ENCODE measurements at regions not wholly inside any gene's neighbourhood (a gene's known extent, or its start where the extent isn't known, plus 50 kb on each side); places are given as distances from the start of the nearest gene placed in this dataset.

GRCh38 chr20:57894096-57894495 lies 184.3 kb upstream of the PMEPA1 start:
- Histone ChIP-seq H3K27ac (ENCODE audit: insufficient read depth, low read depth, low read length, poor library complexity, severe bottlenecking) (no peak overlapping the region), H3K4me1 (ENCODE audit: control insufficient read depth, insufficient read depth, low read length) (peaks cover 11% of the 10 kb centered on the region), H3K36me3 (ENCODE audit: control insufficient read depth, insufficient read depth, low read length) (no peaks in the 10 kb centered on the region), H3K9me3 (ENCODE audit: control insufficient read depth, low read length) (no peaks in the 10 kb centered on the region), H3K27me3 (ENCODE audit: control insufficient read depth, insufficient read depth, low read length, poor library complexity, severe bottlenecking) (no peaks in the 10 kb centered on the region), H3K4me3 (ENCODE audit: insufficient read depth, low read depth, low read length) (no peak overlapping the region)
- 94 to 95% methylated on average over 10 of the region's 10 CpGs for WGBS, 2 experiments

GRCh38 chr20:57893366-57893999 lies 183.7 kb upstream of the PMEPA1 start:
- WGBS, 2 experiments: 82 to 84% methylated on average over 16 of the region's 16 CpGs
- Histone ChIP-seq H3K27ac (ENCODE audit: insufficient read depth, low read depth, low read length, poor library complexity, severe bottlenecking) (no peak overlapping the region), H3K4me3 (ENCODE audit: insufficient read depth, low read depth, low read length) (no peak overlapping the region), H3K4me1 (ENCODE audit: control insufficient read depth, insufficient read depth, low read length) (peaks cover 11% of the 10 kb centered on the region), H3K36me3 (ENCODE audit: control insufficient read depth, insufficient read depth, low read length) (no peaks in the 10 kb centered on the region), H3K9me3 (ENCODE audit: control insufficient read depth, low read length) (no peaks in the 10 kb centered on the region), H3K27me3 (ENCODE audit: control insufficient read depth, insufficient read depth, low read length, poor library complexity, severe bottlenecking) (no peaks in the 10 kb centered on the region)

GRCh38 chr20:57892471-57892870 lies 182.7 kb upstream of the PMEPA1 start:
- Histone ChIP-seq H3K27ac (ENCODE audit: insufficient read depth, low read depth, low read length, poor library complexity, severe bottlenecking) (no peak overlapping the region), H3K27me3 (ENCODE audit: control insufficient read depth, insufficient read depth, low read length, poor library complexity, severe bottlenecking) (no peaks in the 10 kb centered on the region), H3K36me3 (ENCODE audit: control insufficient read depth, insufficient read depth, low read length) (no peaks in the 10 kb centered on the region), H3K9me3 (ENCODE audit: control insufficient read depth, low read length) (no peaks in the 10 kb centered on the region), H3K4me1 (ENCODE audit: control insufficient read depth, insufficient read depth, low read length) (peaks cover 11% of the 10 kb centered on the region), H3K4me3 (ENCODE audit: insufficient read depth, low read depth, low read length) (no peak overlapping the region)
- WGBS, 2 experiments: 80 to 83% methylated on average over 10 of the region's 10 CpGs

GRCh38 chr20:57891014-57891413 lies 181.2 kb upstream of the PMEPA1 start:
- Histone ChIP-seq H3K27ac (ENCODE audit: insufficient read depth, low read depth, low read length, poor library complexity, severe bottlenecking) (no peak overlapping the region), H3K36me3 (ENCODE audit: control insufficient read depth, insufficient read depth, low read length) (no peaks in the 10 kb centered on the region), H3K9me3 (ENCODE audit: control insufficient read depth, low read length) (no peaks in the 10 kb centered on the region), H3K27me3 (ENCODE audit: control insufficient read depth, insufficient read depth, low read length, poor library complexity, severe bottlenecking) (no peaks in the 10 kb centered on the region), H3K4me1 (ENCODE audit: control insufficient read depth, insufficient read depth, low read length) (peaks cover 11% of the 10 kb centered on the region), H3K4me3 (ENCODE audit: insufficient read depth, low read depth, low read length) (no peak overlapping the region)
- WGBS, 2 experiments: 93% methylated on average over 5 of the region's 5 CpGs

GRCh38 chr20:57890202-57890800 lies 180.5 kb upstream of the PMEPA1 start:
- Histone ChIP-seq H3K27ac (ENCODE audit: insufficient read depth, low read depth, low read length, poor library complexity, severe bottlenecking) (no peak overlapping the region), H3K9me3 (ENCODE audit: control insufficient read depth, low read length) (no peaks in the 10 kb centered on the region), H3K27me3 (ENCODE audit: control insufficient read depth, insufficient read depth, low read length, poor library complexity, severe bottlenecking) (no peaks in the 10 kb centered on the region), H3K36me3 (ENCODE audit: control insufficient read depth, insufficient read depth, low read length) (no peaks in the 10 kb centered on the region), H3K4me3 (ENCODE audit: insufficient read depth, low read depth, low read length) (no peak overlapping the region), H3K4me1 (ENCODE audit: control insufficient read depth, insufficient read depth, low read length) (peaks cover 11% of the 10 kb centered on the region)
- 93 to 94% methylated on average over 12 of the region's 12 CpGs for WGBS, 2 experiments

- Histone ChIP-seq H3K27me3 (ENCODE audit: control insufficient read depth, insufficient read depth, low read length, poor library complexity, severe bottlenecking) (no peaks in the 10 kb centered on the region), H3K9me3 (ENCODE audit: control insufficient read depth, low read length) (no peaks in the 10 kb centered on the region), H3K36me3 (ENCODE audit: control insufficient read depth, insufficient read depth, low read length) (no peaks in the 10 kb centered on the region), H3K4me1 (ENCODE audit: control insufficient read depth, insufficient read depth, low read length) (peaks cover 11% of the 10 kb centered on the region), H3K4me3 (ENCODE audit: insufficient read depth, low read depth, low read length) (no peak overlapping the region), H3K27ac (ENCODE audit: insufficient read depth, low read depth, low read length, poor library complexity, severe bottlenecking) (no peak overlapping the region)
- 93 to 95% methylated on average over 5 of the region's 5 CpGs for WGBS, 2 experiments
These were observed 178.8 kb upstream of the PMEPA1 start for GRCh38 chr20:57888591-57888990.

GRCh38 chr20:57884956-57885355 lies 175.1 kb upstream of the PMEPA1 start:
- no peaks in the 10 kb centered on the region for H3K36me3 ChIP-seq (ENCODE audit: control insufficient read depth, insufficient read depth, low read length)
- 89 to 91% methylated on average over 5 of the region's 5 CpGs for WGBS, 2 experiments
- H3K4me3 ChIP-seq (ENCODE audit: insufficient read depth, low read depth, low read length): no peak overlapping the region
- H3K27me3 ChIP-seq (ENCODE audit: control insufficient read depth, insufficient read depth, low read length, poor library complexity, severe bottlenecking): no peaks in the 10 kb centered on the region
- no peak overlapping the region for H3K27ac ChIP-seq (ENCODE audit: insufficient read depth, low read depth, low read length, poor library complexity, severe bottlenecking)
- peaks cover 5% of the 10 kb centered on the region for H3K4me1 ChIP-seq (ENCODE audit: control insufficient read depth, insufficient read depth, low read length)
- H3K9me3 ChIP-seq (ENCODE audit: control insufficient read depth, low read length): no peaks in the 10 kb centered on the region

- H3K9me3 ChIP-seq (ENCODE audit: control insufficient read depth, low read length): no peaks in the 10 kb centered on the region
- H3K4me1 ChIP-seq (ENCODE audit: control insufficient read depth, insufficient read depth, low read length): peaks cover 5% of the 10 kb centered on the region
- H3K36me3 ChIP-seq (ENCODE audit: control insufficient read depth, insufficient read depth, low read length): no peaks in the 10 kb centered on the region
- H3K27ac ChIP-seq (ENCODE audit: insufficient read depth, low read depth, low read length, poor library complexity, severe bottlenecking): no peak overlapping the region
- H3K4me3 ChIP-seq (ENCODE audit: insufficient read depth, low read depth, low read length): no peak overlapping the region
- no peaks in the 10 kb centered on the region for H3K27me3 ChIP-seq (ENCODE audit: control insufficient read depth, insufficient read depth, low read length, poor library complexity, severe bottlenecking)
- WGBS, 2 experiments: 92 to 93% methylated on average over 5 of the region's 5 CpGs
These were observed 173.9 kb upstream of the PMEPA1 start for GRCh38 chr20:57883761-57884160.

- 96 to 98% methylated on average over 6 of the region's 6 CpGs for WGBS, 2 experiments
- H3K27me3 ChIP-seq (ENCODE audit: control insufficient read depth, insufficient read depth, low read length, poor library complexity, severe bottlenecking): no peaks in the 10 kb centered on the region
These were observed 173.4 kb upstream of the PMEPA1 start for GRCh38 chr20:57883224-57883623.

GRCh38 chr20:57882451-57883161 lies 172.8 kb upstream of the PMEPA1 start:
- WGBS, 2 experiments: 86 to 87% methylated on average over 16 of the region's 16 CpGs
- Histone ChIP-seq H3K4me1 (ENCODE audit: control insufficient read depth, insufficient read depth, low read length) (peaks cover 5% of the 10 kb centered on the region), H3K4me3 (ENCODE audit: insufficient read depth, low read depth, low read length) (no peak overlapping the region), H3K27ac (ENCODE audit: insufficient read depth, low read depth, low read length, poor library complexity, severe bottlenecking) (no peak overlapping the region), H3K36me3 (ENCODE audit: control insufficient read depth, insufficient read depth, low read length) (no peaks in the 10 kb centered on the region), H3K27me3 (ENCODE audit: control insufficient read depth, insufficient read depth, low read length, poor library complexity, severe bottlenecking) (no peaks in the 10 kb centered on the region), H3K9me3 (ENCODE audit: control insufficient read depth, low read length) (no peaks in the 10 kb centered on the region)

More at GRCh38 chr20:57883224-57883623, 173.4 kb upstream of the PMEPA1 start:
- Histone ChIP-seq H3K4me1 (ENCODE audit: control insufficient read depth, insufficient read depth, low read length) (peaks cover 5% of the 10 kb centered on the region), H3K36me3 (ENCODE audit: control insufficient read depth, insufficient read depth, low read length) (no peaks in the 10 kb centered on the region), H3K27ac (ENCODE audit: insufficient read depth, low read depth, low read length, poor library complexity, severe bottlenecking) (no peak overlapping the region), H3K9me3 (ENCODE audit: control insufficient read depth, low read length) (no peaks in the 10 kb centered on the region), H3K4me3 (ENCODE audit: insufficient read depth, low read depth, low read length) (no peak overlapping the region)

All from ectodermal cell (in vitro differentiated cells).